GM19025 (cell line): ENCODE measurements at regions not wholly inside any gene's neighbourhood (a gene's known extent, or its start where the extent isn't known, plus 50 kb on each side); places are given as distances from the start of the nearest gene placed in this dataset.
"Not testable (repeated sequence)": the region's sequence is repeated elsewhere in the genome, so short reads cannot be mapped to it uniquely, and the experiment has no call there.

Experiments
- ATAC-seq: cut with Tn5 transposase; IDR thresholded peaks from one replicate; pipeline ENCODE4 v1.9.1; 2021; ENCODE audit warnings: mild to moderate bottlenecking, low read depth, moderate library complexity; ENCODE audit not compliant: unreplicated experiment

GRCh38 chr6:81630719-81631118 is 121.8 kb downstream of the TENT5A start:
- ATAC-seq = no peak

- ATAC-seq = no peak
Measured at GRCh38 chr6:81625216-81625615, 127.3 kb downstream of the TENT5A start.

- no peak for ATAC-seq
Measured at GRCh38 chr6:81624453-81624852, 128.0 kb downstream of the TENT5A start.

- ATAC-seq = no peak
Measured at GRCh38 chr6:81623106-81623759, 129.2 kb downstream of the TENT5A start.

DNA sequence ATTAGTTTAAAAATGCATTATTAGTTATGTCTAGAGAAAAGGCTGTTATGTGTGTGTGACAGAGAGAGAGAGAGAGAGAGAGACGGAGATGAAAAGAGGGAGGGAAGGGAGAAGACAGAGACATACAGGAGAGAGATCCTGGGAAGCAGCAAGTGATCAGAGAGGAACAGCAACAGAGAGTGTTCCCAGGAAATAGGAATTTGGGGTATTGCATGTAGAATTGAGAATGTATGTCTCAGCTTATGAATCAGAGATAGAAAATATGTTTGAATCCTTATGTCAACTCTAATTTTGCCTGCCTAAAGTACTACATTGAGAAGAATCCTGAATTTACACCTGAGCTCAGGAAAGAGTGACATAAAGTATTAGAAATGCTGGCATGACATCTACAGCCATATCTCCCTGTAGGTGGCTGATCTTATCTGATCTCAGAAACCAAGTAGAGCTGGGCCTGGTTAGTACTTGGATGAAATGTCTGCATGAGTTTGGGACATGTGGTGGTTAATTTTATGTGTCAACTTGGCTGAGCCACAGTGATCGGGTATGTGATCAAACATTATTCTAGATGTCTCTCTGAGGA is 130.6 kb downstream of the TENT5A start:
- ATAC-seq = no peak

- no peak for ATAC-seq
Measured at GRCh38 chr6:81614292-81614691, 138.2 kb downstream of the TENT5A start.

- ATAC-seq = no peak
Measured at GRCh38 chr6:81613606-81614005, 138.9 kb downstream of the TENT5A start.

GRCh38 chr6:81612136-81612535 is 140.3 kb downstream of the TENT5A start:
- no peak for ATAC-seq

GRCh38 chr6:81609736-81610135 is 142.7 kb downstream of the TENT5A start:
- no peak for ATAC-seq

- no peak for ATAC-seq
Measured at GRCh38 chr6:81608776-81609175, 143.7 kb downstream of the TENT5A start.

GRCh38 chr6:81606965-81607381 is 145.5 kb downstream of the TENT5A start:
- ATAC-seq = no peak

DNA sequence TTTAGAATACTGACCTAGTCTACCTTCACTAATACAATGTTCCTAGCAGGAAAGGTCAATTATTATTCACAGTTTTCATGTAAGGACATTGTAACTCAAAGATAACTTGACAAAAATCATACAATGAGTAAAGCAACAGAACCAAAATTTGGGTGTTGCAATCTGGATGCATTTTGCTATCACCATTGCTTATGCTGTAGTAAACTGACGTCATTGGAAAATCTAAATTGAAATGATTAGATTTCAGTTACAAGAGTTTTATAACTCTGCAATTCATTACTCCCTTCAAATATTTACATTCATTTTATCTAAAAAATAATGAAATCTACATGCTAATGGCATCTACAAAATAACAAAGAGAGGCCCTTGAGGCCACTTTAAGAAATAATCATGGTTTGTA is 147.0 kb downstream of the TENT5A start:
- ATAC-seq = no peak

DNA sequence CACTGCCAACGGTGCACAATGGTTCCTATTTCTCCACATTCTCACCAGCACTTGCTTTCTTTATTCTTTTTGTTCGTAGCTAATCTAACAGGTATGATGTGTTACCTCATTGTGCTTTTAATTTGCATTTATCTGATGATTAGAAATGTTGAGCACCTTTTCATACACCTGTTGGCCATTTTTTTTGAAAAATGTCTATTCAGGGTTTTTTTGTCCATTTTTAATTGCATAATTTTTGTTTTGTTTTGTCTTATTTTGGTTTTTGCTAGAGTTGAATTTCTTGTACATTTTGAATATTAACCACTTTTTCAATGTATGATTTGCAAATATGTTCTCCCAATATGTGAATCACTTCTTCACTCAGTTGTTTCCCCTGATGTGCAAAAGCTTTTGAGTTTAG is 150.6 kb downstream of the TENT5A start:
- no peak for ATAC-seq

DNA sequence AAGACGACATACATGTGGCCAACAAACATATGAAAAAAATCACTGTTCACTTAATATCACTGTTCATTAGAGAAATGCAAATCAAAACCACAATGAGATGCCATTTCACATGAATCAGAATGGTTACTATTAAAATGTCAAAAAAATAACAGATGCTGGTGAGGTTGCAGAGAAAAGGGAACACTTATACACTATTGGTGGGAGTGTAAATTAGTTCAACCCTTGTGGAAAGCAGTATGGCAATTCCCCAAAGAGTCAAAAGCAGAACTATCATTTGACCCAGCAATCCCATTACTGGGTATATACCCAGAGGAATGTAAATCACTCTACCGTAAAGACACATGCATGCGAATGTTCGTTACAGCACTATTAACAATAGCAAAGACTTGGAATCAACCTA is 152.0 kb downstream of the TENT5A start:
- not testable (repeated sequence) for ATAC-seq

GRCh38 chr6:81594501-81594900 is 158.0 kb downstream of the TENT5A start:
- ATAC-seq = no peak

DNA sequence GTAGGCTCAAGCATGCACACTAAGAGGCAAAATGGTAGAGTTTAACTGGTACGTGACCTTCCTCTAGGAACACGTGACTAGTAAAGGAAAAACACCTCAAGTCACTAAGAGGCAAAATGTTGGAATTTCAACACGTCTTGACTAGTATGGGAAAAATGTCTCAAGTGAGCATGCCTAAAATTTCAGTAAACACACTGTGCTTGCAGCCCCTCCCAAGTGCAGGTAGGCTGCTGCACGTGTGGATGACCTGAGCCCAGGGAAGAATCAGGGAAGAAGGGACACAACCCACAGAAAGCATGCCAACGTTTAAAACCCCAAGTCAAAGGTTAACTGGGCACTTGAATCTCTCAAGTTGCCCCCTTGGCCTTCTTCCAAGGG is 162.2 kb downstream of the TENT5A start:
- ATAC-seq = no peak

- ATAC-seq = no peak
Measured at GRCh38 chr6:81589465-81590313, 162.8 kb downstream of the TENT5A start.

GRCh38 chr6:81585686-81586085 is 166.8 kb downstream of the TENT5A start:
- not testable (repeated sequence) for ATAC-seq

GRCh38 chr6:81584156-81584555 is 168.3 kb downstream of the TENT5A start:
- not testable (repeated sequence) for ATAC-seq

DNA sequence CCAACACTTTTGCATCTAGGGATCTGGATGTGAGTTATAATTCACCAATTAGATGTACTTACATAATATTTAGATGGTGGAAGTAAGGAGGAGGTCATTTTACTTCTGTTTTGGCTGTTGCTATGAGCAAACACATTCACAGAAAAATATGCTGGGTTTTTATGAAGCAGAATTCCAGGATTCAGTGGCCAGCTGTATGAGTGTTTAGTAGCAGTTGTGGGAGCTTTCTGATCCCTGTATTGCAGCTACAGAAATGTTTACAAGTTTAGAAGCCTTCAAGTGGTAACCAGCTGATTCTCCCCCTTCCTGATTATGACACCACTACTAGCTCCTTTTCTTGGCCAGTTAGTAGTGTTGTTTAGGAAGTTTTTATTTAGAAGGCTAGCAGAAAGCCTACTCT is 177.0 kb downstream of the TENT5A start:
- ATAC-seq = no peak

- ATAC-seq = no peak
Measured at GRCh38 chr6:81572020-81572419, 180.5 kb downstream of the TENT5A start.

DNA sequence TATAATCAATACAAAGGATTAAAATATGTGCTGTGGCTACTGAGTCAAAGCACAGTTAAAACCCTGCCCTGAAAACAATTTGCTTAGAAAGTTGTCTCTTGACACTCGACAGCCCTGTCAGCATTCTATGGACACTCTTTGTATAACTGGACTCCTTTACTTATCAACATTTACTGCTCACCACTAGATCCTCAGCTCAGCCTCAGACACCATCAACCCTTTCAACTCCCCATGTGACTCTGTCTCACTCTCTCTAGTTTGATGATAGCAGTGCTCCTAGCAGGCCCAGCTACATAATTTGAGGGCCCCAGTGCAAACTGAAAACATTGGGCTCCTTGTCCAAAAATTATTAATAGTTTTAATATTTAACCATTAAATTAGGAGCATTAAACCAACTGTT is 181.8 kb downstream of the TENT5A start:
- ATAC-seq = no peak
